PC-9 (cell line): ENCODE measurements at regions not wholly inside any gene's neighbourhood (a gene's known extent, or its start where the extent isn't known, plus 50 kb on each side); places are given as distances from the start of the nearest gene placed in this dataset.

Experiments used
- CTCF ChIP-seq: fragments of 200-600 bp; sonication (generic); conservative IDR thresholded peaks from 2 replicates; pipeline ENCODE4 v1.6.1; 2017; ENCODE audit warnings: mixed run types, antibody characterized with exemption, mild to moderate bottlenecking, moderate library complexity
- EZH2 ChIP-seq: fragments of 200-600 bp; sonication (generic); IDR thresholded peaks from 2 replicates; pipeline ENCODE4 v1.8.0; 2017; ENCODE audit warnings: antibody characterized with exemption, low read depth

- TF ChIP-seq CTCF (no peak), EZH2 (no peak)
Observed at GRCh38 chr2:183284606-183285005, 160.4 kb downstream of the NUP35 start.
